Stimulated activated effector memory CD8-positive, alpha-beta T cell treated with anti-CD3 and anti-CD28 coated beads, Interleukin-12 subunit alpha, Interleukin-12 subunit beta, amount 100 ng/mL, for 72 hours (primary cell): ENCODE measurements at regions not wholly inside any gene's neighbourhood (a gene's known extent, or its start where the extent isn't known, plus 50 kb on each side); places are given as distances from the start of the nearest gene placed in this dataset.

Experiments used
- ATAC-seq: fragments of 150-1000 bp; cut with Tn5 transposase; 2 replicates; pipeline ENCODE4 v1.10.0; 2021
- DNase-seq, 2 donors: peaks; one replicate each; pipeline ENCODE4 v3.0.0; 2021 to 2022; ENCODE audit warnings: low spot score in 2 of 2
- H3K27ac Mint-ChIP-seq: one replicate; pipeline ENCODE4 v1.8.0; 2022; ENCODE audit warnings: mild to moderate bottlenecking, mixed read lengths
- H3K36me3 Mint-ChIP-seq: one replicate; pipeline ENCODE4 v1.8.0; 2022; ENCODE audit warnings: mild to moderate bottlenecking, mixed read lengths
- H3K4me1 Mint-ChIP-seq: one replicate; pipeline ENCODE4 v1.8.0; 2022; ENCODE audit warnings: mixed read lengths
- H3K4me3 Mint-ChIP-seq: one replicate; pipeline ENCODE4 v1.8.0; 2022; ENCODE audit warnings: mild to moderate bottlenecking, mixed read lengths
- H3K9me3 Mint-ChIP-seq: one replicate; pipeline ENCODE4 v1.8.0; 2022; ENCODE audit warnings: mixed read lengths

- Mint-ChIP-seq H3K9me3 (no peaks in the 10 kb centered on the region), H3K27ac (no peak overlapping the region), H3K4me1 (no peaks in the 10 kb centered on the region), H3K36me3 (no peaks in the 10 kb centered on the region), H3K4me3 (no peak overlapping the region)
- ATAC-seq (no peak), DNase-seq (no peak)
Measured at GRCh38 chr5:122576256-122577016, 198.4 kb upstream of the SNX2 start.

- no peak overlapping the region for H3K27ac Mint-ChIP-seq
- no peaks in the 10 kb centered on the region for H3K4me1 Mint-ChIP-seq
- no peak for DNase-seq
- no peak for ATAC-seq
- no peaks in the 10 kb centered on the region for H3K36me3 Mint-ChIP-seq
- H3K9me3 Mint-ChIP-seq = no peaks in the 10 kb centered on the region
- no peak overlapping the region for H3K4me3 Mint-ChIP-seq
Measured at GRCh38 chr5:122581629-122582028, 193.3 kb upstream of the SNX2 start.

- no peak for ATAC-seq
- H3K36me3 Mint-ChIP-seq = no peaks in the 10 kb centered on the region
- H3K4me1 Mint-ChIP-seq = no peaks in the 10 kb centered on the region
- H3K4me3 Mint-ChIP-seq = no peak overlapping the region
- H3K9me3 Mint-ChIP-seq = no peaks in the 10 kb centered on the region
- no peak overlapping the region for H3K27ac Mint-ChIP-seq
- no peak for DNase-seq
Measured at GRCh38 chr5:122584411-122585300, 190.2 kb upstream of the SNX2 start.

DNA sequence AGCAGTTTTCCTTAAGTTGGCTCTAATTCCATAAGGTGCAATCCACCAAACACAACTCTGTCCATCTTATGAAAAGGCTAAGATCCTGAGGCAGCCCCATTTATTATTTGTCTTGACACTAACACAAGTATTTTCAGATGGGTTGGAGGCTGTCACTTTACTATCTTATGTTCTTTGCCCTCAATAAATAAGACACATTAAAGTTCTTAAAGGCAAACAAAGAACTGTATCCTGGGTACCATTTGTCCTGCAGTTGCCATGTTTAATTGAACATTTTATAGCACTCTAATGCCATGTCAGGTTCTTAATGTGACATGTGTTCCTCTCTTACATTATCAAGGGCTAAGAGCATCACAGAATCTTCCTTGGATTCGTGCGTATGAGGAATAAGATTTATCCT, 189.5 kb upstream of the SNX2 start:
- Mint-ChIP-seq H3K4me1 (no peaks in the 10 kb centered on the region), H3K36me3 (no peaks in the 10 kb centered on the region), H3K9me3 (no peaks in the 10 kb centered on the region), H3K4me3 (no peak overlapping the region), H3K27ac (no peak overlapping the region)
- DNase-seq = no peak
- no peak for ATAC-seq

GRCh38 chr5:122586351-122586750, 188.5 kb upstream of the SNX2 start:
- Mint-ChIP-seq H3K4me3 (no peak overlapping the region), H3K27ac (no peak overlapping the region), H3K9me3 (no peaks in the 10 kb centered on the region), H3K36me3 (no peaks in the 10 kb centered on the region), H3K4me1 (no peaks in the 10 kb centered on the region)
- DNase-seq (no peak), ATAC-seq (no peak)

DNA sequence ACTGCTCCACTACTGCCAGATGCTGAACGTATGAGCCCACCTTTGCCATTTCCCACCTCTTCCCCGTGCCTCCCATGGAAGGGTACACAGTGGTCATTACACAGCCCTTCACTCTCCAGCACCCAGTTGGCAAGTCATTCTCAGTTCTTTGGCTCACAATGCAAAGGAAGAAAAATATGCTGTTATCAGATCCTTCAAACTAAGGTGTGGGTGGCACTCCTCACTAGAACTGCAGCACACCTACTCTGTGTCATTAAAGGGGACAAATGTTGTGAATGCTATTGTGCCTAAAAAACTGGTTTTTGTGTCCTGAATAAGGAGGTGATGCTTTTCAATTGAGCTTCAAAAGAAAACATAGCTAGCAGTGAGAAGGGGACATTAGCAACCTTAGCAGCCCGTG, 183.1 kb upstream of the SNX2 start:
- Mint-ChIP-seq H3K4me3 (no peak overlapping the region), H3K27ac (no peak overlapping the region), H3K4me1 (no peaks in the 10 kb centered on the region), H3K36me3 (no peaks in the 10 kb centered on the region), H3K9me3 (peaks cover 4% of the 10 kb centered on the region)
- ATAC-seq (no peak), DNase-seq (no peak)

- H3K4me3 Mint-ChIP-seq = no peak overlapping the region
- no peak overlapping the region for H3K27ac Mint-ChIP-seq
- DNase-seq (no peak), ATAC-seq (no peak)
- H3K4me1 Mint-ChIP-seq = no peaks in the 10 kb centered on the region
- H3K9me3 Mint-ChIP-seq = peaks cover 4% of the 10 kb centered on the region
- no peaks in the 10 kb centered on the region for H3K36me3 Mint-ChIP-seq
Measured at GRCh38 chr5:122599000-122599399, 175.9 kb upstream of the SNX2 start.

GRCh38 chr5:122600924-122601323, 174.0 kb upstream of the SNX2 start:
- Mint-ChIP-seq H3K4me1 (no peaks in the 10 kb centered on the region), H3K27ac (no peak overlapping the region), H3K9me3 (no peaks in the 10 kb centered on the region), H3K4me3 (no peak overlapping the region), H3K36me3 (no peaks in the 10 kb centered on the region)
- DNase-seq (no peak), ATAC-seq (no peak)

GRCh38 chr5:122602700-122603099, 172.2 kb upstream of the SNX2 start:
- no peak for ATAC-seq
- Mint-ChIP-seq H3K4me3 (no peak overlapping the region), H3K4me1 (no peaks in the 10 kb centered on the region), H3K36me3 (no peaks in the 10 kb centered on the region), H3K9me3 (no peaks in the 10 kb centered on the region), H3K27ac (no peak overlapping the region)
- no peak for DNase-seq

- H3K36me3 Mint-ChIP-seq = no peaks in the 10 kb centered on the region
- H3K4me3 Mint-ChIP-seq = no peak overlapping the region
- no peak overlapping the region for H3K27ac Mint-ChIP-seq
- H3K9me3 Mint-ChIP-seq = no peaks in the 10 kb centered on the region
- no peaks in the 10 kb centered on the region for H3K4me1 Mint-ChIP-seq
- DNase-seq (no peak), ATAC-seq (no peak)
Measured at GRCh38 chr5:122605236-122605635, 169.6 kb upstream of the SNX2 start.

GRCh38 chr5:122607818-122608217, 167.1 kb upstream of the SNX2 start:
- no peak overlapping the region for H3K27ac Mint-ChIP-seq
- ATAC-seq (no peak), DNase-seq (no peak)
- no peak overlapping the region for H3K4me3 Mint-ChIP-seq
- H3K9me3 Mint-ChIP-seq = no peaks in the 10 kb centered on the region
- no peaks in the 10 kb centered on the region for H3K36me3 Mint-ChIP-seq
- H3K4me1 Mint-ChIP-seq = no peaks in the 10 kb centered on the region

- Mint-ChIP-seq H3K4me3 (no peak overlapping the region), H3K36me3 (no peaks in the 10 kb centered on the region), H3K4me1 (no peaks in the 10 kb centered on the region), H3K9me3 (no peaks in the 10 kb centered on the region), H3K27ac (no peak overlapping the region)
- DNase-seq (no peak), ATAC-seq (no peak)
Measured at GRCh38 chr5:122608222-122608621, 166.7 kb upstream of the SNX2 start.

DNA sequence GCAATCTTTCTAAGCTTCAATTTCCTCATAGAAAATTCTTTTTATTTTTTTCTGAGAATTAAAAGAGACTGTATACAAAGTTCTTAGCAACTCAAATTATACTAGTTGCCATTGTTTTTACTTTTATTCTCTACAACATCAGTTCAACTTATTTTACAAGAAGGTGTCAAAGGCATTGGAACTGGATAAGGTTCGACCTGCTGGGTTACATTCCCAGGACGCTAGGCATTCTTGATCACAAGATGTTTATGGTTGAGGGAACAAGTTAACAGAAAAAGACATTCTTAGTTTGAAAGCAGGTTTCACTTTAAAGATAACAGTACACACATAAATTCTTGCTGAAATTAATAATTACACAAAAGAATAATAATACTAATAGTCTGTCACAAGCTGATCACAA, 163.5 kb upstream of the SNX2 start:
- no peak overlapping the region for H3K27ac Mint-ChIP-seq
- no peaks in the 10 kb centered on the region for H3K4me1 Mint-ChIP-seq
- DNase-seq = no peak
- no peak for ATAC-seq
- no peaks in the 10 kb centered on the region for H3K9me3 Mint-ChIP-seq
- no peaks in the 10 kb centered on the region for H3K36me3 Mint-ChIP-seq
- H3K4me3 Mint-ChIP-seq = no peak overlapping the region

DNA sequence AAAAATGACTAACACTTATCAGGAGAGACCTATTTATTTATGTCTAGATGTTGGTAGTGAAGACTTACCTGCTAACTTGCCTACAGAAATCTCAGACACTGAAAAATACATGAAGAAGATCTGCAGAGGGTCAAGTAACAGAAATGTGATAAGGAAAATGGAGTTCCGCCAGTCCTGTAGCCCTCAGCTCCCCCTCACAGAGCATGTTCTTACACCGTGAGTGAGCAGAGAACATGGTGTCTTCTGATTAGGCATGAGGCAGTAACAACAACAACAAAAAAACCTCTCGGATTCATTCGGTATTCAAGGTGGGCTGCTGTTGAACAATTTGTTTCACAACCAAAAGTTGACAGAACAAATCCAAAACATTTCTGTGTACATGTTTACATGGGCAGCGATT, 162.0 kb upstream of the SNX2 start:
- no peak overlapping the region for H3K4me3 Mint-ChIP-seq
- DNase-seq (no peak), ATAC-seq (no peak)
- H3K9me3 Mint-ChIP-seq = no peaks in the 10 kb centered on the region
- H3K27ac Mint-ChIP-seq = no peak overlapping the region
- H3K36me3 Mint-ChIP-seq = no peaks in the 10 kb centered on the region
- H3K4me1 Mint-ChIP-seq = no peaks in the 10 kb centered on the region

DNA sequence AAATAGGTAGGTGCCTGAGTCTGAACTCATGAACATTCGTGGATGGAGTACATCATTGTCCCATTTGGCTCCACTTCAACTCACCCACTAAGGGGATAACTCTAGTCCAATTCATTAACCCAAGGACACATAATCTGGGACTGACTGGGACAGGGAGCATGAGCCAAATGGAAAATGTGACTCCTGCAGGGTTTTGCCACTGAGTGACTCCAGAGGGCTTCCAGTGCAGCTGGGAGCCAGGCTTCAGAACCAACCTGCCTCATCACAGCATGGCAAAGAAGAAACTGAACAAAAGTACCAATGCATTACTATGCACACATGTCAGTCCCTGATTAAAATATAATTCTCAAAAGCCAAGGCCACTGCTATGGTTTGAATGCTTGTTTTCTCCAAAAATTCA, 159.7 kb upstream of the SNX2 start:
- Mint-ChIP-seq H3K4me3 (no peak overlapping the region), H3K9me3 (no peaks in the 10 kb centered on the region), H3K4me1 (no peaks in the 10 kb centered on the region), H3K36me3 (no peaks in the 10 kb centered on the region), H3K27ac (no peak overlapping the region)
- DNase-seq = no peak
- ATAC-seq = no peak

DNA sequence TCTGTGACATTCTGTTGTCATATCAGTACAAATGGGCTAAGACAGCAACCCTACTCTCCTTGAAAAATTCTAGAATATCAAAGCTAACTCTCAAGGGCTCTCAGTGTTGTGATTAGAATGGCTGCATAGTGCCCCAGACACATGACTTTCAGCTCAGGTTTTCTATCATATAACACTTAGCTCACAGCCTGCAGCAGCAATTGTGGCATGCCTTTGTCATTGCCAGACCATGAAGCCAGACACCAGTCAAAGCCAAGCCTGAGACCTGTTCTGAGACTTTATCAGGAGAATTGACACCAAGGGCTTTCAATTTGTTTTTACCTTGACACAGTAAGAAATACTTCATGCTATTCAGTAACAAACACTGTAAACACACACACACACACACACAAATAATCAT, 159.0 kb upstream of the SNX2 start:
- ATAC-seq = no peak
- DNase-seq = no peak
- H3K9me3 Mint-ChIP-seq = no peaks in the 10 kb centered on the region
- no peak overlapping the region for H3K27ac Mint-ChIP-seq
- H3K4me3 Mint-ChIP-seq = no peak overlapping the region
- H3K4me1 Mint-ChIP-seq = no peaks in the 10 kb centered on the region
- no peaks in the 10 kb centered on the region for H3K36me3 Mint-ChIP-seq
